ENCODE measurements at regions not wholly inside any gene's neighbourhood (a gene's known extent, or its start where the extent isn't known, plus 50 kb on each side); places are given as distances from the start of the nearest gene placed in this dataset.

DNA sequence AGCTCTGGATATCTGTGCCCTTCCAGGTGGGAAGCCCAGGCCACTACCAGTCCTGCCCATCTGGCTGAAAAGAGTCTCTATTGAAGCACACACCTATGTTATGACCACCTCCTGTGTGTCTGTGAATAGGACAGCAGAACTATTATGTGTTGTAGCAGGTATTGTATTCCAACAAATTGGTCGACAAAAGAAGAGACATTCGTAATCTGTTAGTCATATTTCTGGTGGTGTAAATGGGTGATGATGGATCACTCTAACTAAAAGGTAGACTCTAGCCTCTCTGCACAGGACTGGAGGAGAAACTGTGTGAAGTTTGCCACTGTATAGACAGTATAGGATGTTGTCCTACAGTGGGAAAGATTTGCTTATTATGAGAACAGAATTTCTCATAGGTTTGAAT is 416.1 kb downstream of the TMEM38B start:
- TF ChIP-seq, protein P1, sequence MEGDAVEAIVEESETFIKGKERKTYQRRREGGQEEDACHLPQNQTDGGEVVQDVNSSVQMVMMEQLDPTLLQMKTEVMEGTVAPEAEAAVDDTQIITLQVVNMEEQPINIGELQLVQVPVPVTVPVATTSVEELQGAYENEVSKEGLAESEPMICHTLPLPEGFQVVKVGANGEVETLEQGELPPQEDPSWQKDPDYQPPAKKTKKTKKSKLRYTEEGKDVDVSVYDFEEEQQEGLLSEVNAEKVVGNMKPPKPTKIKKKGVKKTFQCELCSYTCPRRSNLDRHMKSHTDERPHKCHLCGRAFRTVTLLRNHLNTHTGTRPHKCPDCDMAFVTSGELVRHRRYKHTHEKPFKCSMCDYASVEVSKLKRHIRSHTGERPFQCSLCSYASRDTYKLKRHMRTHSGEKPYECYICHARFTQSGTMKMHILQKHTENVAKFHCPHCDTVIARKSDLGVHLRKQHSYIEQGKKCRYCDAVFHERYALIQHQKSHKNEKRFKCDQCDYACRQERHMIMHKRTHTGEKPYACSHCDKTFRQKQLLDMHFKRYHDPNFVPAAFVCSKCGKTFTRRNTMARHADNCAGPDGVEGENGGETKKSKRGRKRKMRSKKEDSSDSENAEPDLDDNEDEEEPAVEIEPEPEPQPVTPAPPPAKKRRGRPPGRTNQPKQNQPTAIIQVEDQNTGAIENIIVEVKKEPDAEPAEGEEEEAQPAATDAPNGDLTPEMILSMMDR (IDR thresholded peaks at IDR 0.05): no peak
- TF ChIP-seq EZH2 (IDR thresholded peaks at IDR 0.05): no peak

All from neural progenitor cell (in vitro differentiated cells).